ENCODE measurements at regions not wholly inside any gene's neighbourhood (a gene's known extent, or its start where the extent isn't known, plus 50 kb on each side); places are given as distances from the start of the nearest gene placed in this dataset.
"Not testable (repeated sequence)": the region's sequence is repeated elsewhere in the genome, so short reads cannot be mapped to it uniquely, and the experiment has no call there.

DNA sequence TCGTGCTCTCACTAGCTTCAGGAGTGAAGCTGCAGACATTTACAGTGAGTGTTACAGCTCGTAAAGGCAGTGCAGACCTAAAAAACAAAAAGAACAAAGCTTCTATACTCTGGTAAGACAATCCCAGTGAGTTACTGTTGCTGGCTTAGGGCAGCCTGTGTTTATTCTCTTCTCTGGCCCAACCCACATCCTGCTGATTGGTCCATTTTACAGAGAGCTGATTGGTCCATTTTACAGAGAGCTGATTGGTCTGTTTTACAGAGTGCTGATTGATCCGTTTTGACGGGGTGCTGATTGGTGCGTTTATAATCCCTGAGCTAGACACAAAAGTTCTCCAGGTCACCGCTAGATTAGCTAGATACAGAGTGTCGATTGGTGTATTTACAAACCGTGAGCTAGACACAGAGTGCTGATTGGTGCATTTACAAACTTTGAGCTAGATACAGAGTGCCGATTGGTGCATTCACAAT is 158.0 kb downstream of the KLRB1 start:
- not testable (repeated sequence) for DNase-seq (ENCODE audit: low read depth, low spot score)

DNA sequence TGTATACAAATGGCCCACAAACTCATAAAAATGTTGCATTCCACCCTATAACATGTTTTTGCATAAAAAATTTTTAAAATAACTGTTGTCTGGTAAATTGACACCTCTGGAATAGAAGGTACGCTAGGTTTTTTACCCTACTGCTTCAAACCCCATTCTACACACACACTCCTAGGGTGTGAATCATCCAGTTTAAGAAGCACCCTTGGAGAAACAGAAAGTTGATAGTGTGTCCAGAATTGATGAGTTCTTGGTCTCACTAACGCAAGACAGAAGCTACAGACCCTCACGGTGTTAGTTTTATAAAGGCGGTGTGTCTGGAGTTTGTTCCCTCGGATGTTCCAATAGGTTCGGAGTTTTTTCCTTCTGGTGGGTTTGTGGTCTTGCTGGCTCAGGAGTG is 158.5 kb downstream of the KLRB1 start:
- no peak for DNase-seq (ENCODE audit: low read depth, low spot score)

DNA sequence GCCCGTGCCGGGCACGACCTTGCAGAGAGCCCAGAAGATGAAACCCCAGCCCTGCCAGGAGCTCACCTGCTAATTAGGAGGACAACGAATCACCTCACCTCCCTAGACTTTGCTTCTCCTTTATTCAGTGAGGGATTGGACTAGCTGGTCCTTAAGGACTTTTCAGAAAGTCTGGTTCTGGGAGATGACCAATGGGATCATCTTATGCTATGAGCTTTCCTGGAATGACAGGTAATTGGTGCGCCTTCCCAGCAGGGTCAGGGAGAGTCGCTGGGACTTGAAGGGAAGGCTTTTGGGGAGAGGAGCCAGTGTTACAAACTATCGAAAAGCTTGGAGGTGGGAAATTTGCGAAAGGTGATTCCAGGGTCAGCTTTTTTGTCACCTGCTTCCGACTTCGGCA is 159.1 kb downstream of the KLRB1 start:
- DNase-seq (ENCODE audit: low read depth, low spot score), result not testable (repeated sequence)

DNA sequence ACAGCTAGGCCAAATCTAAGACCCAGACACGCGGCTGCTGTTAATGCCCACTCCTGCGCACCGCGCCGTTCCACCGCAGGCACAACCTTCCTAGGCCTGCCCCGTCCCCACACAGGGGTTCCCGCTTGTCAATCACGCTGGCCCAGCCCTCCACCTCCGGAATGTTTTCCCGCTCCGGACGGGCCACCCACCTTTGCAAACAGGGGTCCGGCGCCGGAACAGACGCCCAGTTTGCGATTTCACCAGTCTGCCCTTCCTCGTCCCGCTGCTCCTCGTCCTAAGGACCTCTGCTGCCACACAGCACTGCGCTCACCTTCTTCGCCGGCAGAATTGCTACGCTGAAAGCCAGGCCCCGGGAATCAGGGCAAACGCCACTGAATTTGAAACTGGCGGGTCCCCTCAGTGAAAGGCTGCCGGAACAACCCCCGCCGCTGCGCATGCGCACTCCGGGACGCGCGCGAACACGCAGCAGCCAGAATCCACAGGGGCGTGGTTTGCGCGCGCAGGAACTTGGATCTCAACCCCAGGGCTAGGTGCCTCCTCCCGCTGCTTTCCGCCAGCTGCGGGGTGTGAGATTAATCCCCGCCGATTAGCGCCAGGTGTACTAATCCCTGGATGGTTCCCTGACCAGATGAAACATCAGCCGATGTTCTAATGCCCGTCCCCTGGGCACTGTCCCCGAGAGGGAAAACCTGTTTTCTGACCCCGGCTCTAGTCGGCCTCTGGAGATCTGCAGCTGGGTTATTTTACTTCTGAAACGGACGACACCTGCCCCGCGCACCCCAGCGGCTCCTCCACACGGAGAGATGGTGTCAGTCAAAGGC is 159.7 kb downstream of the KLRB1 start:
- peak; percentile 87 for DNase-seq (ENCODE audit: low read depth, low spot score)

DNA sequence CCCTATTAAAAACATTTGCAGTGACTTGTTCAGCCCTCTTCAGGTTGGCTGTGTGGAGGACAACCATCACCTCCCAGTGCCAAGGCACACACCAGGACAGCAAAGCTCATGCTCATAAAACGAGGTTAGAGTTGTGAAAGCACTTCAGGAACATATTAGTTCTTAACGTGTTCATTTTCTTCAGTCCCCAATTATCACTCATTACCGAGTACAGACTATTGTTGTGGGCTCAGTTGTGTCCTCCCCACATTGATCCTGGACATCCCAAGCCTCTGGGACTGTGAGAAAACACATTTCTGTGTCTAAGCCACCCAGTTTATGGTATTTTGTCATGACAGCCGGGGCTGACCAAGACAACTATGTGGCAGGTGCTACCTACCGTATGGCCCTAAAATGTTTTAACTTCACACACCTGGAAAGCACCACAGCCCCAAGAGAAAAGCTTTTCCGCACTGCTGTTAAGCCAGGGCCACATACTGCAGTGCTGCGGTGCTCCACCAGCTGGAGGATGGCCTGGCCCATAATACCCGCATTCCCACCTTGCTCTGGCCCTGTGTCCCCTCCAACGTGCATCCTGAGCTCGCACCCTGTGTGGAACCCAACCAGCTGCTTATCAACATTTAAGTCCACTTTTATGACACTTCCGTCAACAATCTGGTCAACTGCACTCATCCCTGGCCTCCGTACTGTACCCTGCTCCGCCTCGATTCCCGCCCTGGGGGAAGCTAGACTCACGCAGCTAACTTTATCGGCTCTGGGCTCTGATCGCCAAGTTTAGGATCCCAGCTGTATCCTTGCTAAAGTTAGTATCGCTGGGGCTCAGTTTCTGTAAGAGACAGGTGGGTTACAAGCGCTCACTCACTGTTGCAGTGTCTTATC is 160.6 kb downstream of the KLRB1 start:
- not testable (repeated sequence) for DNase-seq (ENCODE audit: low read depth, low spot score)

DNA sequence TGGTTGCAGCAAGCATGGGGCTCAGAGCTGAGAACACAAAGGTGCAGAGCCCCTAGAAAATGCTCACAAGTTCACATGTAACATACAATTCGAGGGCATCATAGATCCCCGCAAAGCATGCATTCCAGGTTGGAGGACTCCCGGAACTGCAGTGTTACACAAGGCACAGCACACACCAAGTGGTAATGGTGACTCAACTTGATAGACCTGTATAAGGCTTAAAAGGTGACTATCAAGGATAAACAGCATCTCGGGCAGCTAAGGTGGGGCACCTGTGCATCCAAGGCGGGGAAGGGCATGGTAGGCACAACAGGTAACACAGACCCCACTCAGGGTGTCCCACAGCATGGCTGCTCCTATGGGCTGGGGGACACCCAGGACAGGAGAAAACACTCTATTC is 167.3 kb downstream of the KLRB1 start:
- DNase-seq (ENCODE audit: low read depth, low spot score), result not testable (repeated sequence)

DNA sequence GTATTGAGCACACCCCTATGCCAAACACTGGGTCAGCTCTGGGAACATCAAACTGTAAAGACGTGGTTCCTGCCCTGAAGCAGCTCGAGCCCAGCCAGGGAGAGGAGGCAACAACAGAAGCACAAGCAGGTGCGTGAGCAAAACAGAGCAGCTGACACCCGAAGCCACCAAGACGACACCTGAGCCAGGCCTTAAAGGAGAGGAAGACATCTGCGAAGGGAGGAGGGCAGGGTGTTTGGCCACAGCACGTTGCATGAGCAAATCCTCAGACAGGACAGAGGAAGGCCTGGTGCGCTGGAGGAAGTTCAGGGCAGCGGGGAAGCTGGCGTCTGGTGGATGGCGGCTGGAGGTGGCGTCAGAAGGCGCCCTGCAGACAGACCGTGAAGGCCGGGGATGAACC is 172.0 kb downstream of the KLRB1 start:
- DNase-seq (ENCODE audit: low read depth, low spot score), result not testable (repeated sequence)

DNA sequence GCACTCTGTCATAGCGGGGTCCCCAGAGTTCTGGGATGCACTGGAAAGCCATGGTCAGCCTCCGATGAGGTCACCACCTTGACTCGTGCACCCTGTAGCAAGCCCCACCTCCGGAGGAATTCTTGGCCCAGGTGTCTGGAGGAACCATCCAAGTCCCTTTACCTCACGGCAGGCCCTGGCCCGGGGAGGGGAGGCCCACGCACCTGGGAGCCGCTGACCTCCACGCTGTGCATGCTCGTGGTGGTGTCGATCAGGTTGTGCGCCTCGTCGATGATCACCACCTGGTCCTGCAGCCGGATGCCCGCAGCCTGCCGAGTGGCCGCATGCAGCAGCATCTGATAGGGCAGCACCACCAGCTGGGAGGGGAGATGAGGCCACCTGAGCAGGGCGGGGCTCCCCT is 177.3 kb downstream of the KLRB1 start:
- not testable (repeated sequence) for DNase-seq (ENCODE audit: low read depth, low spot score)

DNA sequence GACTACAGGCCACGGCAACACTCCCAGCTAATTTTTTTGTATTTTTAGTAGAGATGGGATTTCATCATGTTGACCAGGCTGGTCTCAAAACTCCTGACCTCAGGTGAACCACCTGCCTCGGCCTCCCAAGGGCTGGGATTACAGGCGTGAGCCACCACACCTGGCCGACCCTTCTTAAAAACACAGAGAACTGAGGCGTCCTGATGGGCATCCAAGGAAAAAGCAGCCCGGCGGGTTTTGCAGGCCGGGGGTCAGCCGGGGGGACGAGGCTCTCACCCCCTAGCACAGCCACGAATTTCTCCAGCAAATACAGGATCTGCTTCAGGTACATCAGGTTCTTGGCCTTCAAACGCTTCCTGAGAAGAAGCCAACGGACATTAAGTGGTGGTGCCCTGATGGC is 178.9 kb downstream of the KLRB1 start:
- DNase-seq (ENCODE audit: low read depth, low spot score), result not testable (repeated sequence)

DNA sequence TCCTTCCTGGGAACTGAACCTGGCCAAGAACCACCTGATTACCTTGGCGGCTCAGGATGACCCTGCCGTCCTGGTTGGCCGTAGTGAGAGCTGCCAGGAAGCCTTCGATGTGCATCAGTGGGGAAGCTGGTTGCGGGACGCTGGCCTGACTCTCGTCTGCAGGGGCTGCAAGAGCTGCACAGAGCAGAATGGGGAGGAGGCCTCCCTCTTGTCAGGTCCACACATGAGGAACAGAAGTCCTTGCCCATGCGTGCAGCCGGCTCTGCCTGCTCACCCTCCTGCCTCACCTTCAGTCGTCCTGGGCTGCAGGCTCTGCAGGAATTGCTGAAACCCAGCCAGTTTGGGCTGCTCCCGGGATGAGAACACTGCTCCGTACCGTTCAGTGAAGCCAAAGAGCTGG is 182.3 kb downstream of the KLRB1 start:
- not testable (repeated sequence) for DNase-seq (ENCODE audit: low read depth, low spot score)

DNA sequence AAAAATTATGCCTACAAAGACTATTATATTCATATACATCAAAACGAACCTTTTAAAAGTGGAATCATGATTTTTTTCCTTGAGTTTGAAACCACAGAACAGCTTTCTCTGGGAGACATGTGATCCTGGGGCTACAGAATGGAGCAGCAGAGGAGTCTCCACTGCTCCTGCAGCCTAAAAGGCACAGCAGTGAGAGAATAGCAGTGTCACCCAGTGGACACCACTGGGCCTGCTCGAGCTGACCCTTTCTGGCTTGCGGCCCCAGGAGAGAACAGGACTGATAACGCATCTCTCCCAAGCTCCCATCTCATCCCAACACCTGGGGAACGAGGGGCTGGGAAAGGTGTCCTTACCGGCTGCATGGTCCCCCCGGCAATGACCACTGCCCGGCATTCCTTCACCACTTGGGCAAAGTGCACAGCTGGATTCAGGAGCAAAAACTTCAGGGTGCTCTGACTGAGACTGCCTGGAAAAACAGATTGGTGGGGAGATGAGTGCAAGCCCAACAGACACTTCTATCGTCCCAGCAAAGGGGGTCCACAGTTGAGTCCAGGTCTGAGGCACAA is 183.5 kb downstream of the KLRB1 start:
- DNase-seq (ENCODE audit: low read depth, low spot score), result not testable (repeated sequence)

DNA sequence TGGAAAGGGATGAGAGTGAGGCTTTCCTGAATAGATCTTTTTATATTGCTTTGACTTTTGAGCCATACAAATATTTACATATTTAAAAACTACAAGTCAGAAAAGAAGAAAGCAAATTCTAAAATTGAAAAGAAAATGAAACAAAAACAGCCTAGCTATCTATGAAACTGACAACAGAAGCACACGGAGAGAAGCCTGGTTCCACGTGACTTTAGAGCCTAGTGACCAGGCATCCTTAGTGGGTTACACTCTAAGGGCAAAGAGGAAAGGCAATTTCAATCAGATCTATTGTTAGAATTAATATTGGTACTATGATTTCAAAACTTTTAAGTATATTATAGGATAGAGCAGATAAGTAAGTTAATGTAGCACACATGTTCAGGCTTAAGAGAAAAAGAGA is 185.0 kb downstream of the KLRB1 start:
- not testable (repeated sequence) for DNase-seq (ENCODE audit: low read depth, low spot score)

DNA sequence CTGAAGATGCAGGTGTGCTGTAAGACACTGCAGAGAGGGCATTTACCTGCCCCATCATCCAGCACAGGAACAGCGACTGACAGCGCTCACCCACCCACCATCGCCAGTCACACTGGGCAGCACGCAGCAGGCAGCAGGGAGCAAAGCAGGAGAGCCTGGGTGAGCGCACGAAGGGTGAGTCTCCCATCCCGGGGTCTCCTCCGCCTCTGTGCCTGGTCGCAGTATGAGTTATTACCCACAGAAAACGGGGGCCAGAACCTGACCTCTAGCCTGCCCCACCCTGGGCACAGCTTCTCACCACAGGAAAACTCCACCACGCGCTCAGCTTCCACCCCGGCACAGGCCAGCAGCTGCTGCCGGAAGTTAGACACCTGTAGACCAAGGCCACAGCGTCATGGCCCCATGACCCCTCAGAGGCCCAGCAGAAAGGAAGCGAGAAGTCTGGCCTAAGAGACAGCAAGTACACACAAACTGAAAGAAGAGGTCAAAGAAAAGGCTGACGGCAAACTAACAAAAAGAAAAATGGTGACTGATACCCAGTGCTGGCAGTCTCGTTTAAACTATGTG is 186.1 kb downstream of the KLRB1 start:
- DNase-seq (ENCODE audit: low read depth, low spot score), result not testable (repeated sequence)

DNA sequence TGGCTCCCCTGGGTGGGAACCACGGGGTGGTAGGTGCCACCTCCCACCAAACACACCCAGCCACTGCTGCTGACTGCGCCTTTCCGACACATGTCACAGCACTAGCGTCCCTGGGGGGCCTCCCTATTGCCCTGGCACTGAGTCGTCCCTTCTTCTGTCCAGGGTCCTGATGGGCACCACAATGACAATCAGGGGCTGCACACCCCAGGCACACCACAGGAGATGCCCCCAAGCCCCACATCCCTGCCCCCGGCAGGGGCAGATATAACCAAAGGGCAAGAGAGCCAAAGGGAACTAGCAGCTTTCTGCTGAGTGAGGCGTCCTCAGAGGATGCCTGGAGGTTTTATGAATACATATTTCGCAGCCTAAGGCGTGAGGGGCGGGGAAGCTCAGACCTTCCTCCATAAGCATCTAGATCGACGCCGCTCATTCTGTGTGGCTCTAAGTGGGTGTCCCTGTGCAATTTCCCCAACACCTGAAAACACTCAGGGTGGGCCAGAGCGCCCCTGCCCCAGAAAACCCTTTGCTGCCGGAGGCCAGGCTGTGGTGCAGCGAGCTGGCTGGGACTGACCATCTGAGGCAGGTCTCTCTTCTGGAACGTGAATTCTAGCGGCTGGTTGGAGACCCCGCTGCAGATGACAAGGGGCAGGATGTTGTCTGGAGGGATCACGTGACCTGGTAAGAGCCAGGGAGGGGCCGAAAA is 186.7 kb downstream of the KLRB1 start:
- DNase-seq (ENCODE audit: low read depth, low spot score), result not testable (repeated sequence)

DNA sequence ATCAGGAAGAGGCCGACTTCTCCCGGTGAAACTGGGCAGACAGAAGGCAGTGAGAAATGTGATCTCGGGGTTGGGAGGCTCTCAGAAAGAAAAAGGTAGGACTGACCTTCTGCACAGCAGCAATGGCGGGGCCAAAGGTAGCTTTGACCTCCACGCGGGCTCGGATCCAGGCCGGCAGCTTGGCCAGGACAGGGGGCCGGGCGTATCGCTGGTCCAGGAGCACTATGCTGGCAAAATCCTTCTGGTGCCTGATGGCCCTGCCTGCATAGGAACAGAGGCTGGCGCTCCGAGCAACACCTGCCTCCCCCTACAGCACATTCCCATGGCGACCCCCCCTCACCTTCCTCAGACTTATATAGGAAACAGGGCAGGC is 189.1 kb downstream of the KLRB1 start:
- not testable (repeated sequence) for DNase-seq (ENCODE audit: low read depth, low spot score)

DNA sequence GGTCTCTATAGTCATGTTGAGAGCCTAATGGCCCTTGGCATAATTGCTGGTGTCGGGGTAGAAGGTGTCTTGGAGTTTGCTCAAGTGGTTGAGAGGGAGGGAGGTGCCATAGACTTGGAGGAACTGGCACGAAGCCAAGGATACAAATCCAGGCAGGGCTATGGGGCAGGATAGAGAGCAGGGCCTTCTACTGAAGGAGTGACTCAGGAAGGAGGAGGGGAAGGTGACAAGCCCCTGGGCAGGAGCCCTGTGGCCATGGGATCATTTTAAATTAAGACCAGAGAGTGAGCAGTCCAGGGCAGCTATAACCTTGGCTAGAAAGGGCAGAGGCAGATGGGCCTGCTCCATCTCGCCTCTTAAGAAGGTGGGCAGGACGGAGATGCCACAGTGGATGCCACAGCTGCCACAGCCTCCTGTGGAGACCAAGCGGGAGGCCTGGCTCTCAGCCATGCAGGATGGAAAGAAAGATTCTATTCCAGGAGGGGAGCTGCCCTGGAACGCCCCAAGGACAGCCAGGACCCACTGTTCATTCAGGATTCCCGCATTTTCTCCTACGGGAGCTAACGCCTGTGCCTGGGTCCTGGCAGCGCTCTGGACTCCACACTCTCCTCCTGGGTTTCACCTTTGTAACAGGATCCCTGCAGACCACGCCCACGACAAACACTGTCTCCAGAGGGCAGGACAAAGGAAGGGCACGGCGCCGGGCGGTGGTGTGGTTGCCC is 189.6 kb downstream of the KLRB1 start:
- DNase-seq (ENCODE audit: low read depth, low spot score), result not testable (repeated sequence)

DNA sequence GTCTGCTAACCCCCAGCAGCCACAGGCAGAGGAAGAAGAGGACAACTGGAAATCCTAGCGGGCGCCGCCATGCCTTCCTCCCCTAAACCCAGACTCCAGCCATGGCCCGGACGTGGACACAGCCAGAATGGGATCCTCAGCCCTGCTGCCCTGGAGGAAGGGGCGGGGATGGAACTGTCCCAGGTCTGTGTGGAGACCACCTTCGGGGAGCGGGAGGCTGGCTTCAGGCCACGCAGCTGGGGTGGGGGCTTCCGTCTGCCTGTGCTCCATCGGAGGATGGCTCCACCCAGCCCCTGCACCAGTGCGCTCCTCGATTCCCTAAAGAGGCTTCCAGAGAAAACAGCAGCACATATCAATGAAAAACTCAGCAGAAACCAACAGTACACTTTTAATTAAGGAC is 190.4 kb downstream of the KLRB1 start:
- not testable (repeated sequence) for DNase-seq (ENCODE audit: low read depth, low spot score)

DNA sequence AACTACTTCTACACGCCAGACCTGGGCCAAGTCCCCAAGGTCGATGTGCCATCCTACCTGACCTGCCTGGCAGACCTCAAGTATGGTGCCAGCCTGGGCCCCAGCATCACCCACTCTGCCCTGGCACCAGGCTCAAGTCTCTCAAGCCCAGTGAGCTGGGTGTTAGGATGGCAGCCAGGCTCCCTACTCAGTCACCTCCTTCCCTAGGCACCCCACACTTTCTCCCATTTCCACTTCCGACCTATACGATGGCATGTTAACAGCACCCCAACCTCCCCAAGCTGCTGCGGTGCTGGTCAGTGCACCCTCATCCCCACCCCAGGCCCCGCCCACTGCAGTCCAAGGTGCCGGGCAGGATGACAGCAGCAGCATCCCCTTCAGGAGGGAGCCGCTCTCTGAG is 191.4 kb downstream of the KLRB1 start:
- DNase-seq (ENCODE audit: low read depth, low spot score), result not testable (repeated sequence)

DNA sequence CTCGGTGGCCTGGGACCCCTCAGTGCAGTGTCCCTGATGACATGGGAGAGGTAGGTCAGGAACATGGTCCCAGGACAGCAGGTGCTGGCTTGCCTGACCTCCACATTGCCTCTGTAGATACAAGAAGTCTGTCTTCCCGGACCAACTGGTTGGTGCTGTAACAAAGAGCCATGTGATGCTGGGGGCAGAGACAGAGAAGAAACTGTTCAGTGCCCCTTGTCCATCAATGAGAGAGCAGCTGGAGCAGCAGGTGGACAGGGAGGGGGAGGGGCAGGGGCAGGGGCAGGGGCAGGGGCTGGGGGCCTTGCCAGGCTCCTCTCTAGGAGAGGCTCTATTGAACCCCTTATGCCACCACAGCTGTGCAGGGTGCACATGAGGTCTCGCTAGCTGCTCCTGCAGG is 191.8 kb downstream of the KLRB1 start:
- not testable (repeated sequence) for DNase-seq (ENCODE audit: low read depth, low spot score)

DNA sequence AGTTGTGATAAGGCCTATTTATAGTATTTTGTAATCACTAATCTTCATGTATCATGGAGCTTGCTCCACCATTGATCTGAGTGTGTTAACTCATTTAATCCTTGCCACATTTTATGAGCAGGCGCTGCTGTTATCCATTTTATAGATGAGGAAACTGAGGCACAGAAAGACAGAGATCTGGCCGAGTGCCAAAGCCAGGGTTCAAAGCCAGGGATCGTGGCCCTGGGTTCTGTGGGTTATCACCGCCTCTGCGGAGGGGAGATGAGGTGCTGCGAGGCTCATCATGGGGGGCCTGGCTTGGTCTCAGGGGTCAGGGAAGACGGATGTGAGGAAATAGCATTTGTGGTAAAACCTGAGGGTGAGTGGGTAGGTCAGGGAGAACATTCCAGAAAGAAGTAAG is 193.9 kb downstream of the KLRB1 start:
- DNase-seq (ENCODE audit: low read depth, low spot score), result not testable (repeated sequence)

Measured in activated CD4-positive, CD25-positive, alpha-beta regulatory T cell treated with anti-CD3 and anti-CD28 coated beads, Interleukin-2, amount 50 U/mL, for 16 hours (primary cell).